GM21360 (cell line): ENCODE measurements at regions not wholly inside any gene's neighbourhood (a gene's known extent, or its start where the extent isn't known, plus 50 kb on each side); places are given as distances from the start of the nearest gene placed in this dataset.

ENCODE experiments used
- ATAC-seq: cut with Tn5 transposase; IDR thresholded peaks from one replicate; pipeline ENCODE4 v1.9.1; 2021; ENCODE audit warnings: mild to moderate bottlenecking, moderate library complexity; ENCODE audit not compliant: unreplicated experiment

GRCh38 chr2:188119112-188119838 lies 172.4 kb upstream of the GULP1 start:
- ATAC-seq, result no peak

DNA sequence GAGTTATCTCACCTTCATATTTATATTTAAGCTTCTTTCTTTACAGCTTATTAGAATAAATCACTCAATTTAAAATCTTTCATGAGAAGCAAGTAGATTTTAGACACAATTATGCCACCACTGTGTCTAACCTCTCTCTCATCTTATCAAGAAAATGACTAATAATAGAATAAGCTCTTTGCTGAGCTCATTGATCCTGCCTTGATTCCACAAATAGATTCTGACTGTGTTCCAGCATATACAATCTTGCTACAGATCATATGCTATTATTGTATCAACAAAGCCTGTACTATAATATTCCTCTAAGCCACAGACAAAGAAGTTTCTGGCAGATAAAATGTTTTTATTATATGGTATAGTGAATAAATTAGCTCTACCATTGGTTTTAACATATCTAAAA lies 168.7 kb upstream of the GULP1 start:
- ATAC-seq, result no peak

DNA sequence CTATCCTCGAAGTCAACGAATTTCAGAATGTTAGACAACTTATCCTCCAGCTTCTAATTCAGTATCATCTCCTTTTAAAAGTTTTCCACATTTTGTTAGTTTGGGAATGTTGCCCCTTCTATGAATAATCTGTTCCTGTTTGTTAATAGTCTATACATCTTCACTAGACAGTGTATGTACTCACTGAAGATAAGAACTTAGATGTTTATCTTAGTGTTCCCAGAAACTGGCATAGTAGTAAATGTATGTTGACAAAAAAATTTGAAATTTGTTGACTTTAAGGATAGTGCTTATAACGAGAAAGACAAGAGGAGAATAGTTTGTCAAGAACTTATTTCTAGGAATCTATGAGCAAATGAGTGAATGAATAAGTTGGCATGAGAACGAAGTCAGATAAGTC lies 162.0 kb upstream of the GULP1 start:
- ATAC-seq, result no peak

DNA sequence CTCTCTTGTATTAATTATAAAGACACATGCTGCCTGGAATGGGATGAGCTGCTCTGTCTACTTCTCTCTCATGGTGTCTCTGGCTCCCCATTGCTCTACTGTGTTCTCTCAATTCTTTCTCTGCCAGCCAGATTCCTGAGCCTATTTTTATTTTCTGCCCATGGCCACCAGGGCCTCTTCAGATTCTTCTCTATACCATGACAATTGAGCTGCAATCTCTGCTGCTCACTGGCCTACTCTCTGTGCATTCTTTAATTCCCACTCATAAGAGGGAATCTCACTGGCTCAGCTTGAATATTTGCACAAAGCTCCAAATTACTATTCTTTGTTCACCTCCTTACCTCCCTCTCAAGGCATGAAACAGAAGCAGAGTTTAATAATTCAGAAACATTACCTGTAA lies 161.4 kb upstream of the GULP1 start:
- no peak for ATAC-seq

DNA sequence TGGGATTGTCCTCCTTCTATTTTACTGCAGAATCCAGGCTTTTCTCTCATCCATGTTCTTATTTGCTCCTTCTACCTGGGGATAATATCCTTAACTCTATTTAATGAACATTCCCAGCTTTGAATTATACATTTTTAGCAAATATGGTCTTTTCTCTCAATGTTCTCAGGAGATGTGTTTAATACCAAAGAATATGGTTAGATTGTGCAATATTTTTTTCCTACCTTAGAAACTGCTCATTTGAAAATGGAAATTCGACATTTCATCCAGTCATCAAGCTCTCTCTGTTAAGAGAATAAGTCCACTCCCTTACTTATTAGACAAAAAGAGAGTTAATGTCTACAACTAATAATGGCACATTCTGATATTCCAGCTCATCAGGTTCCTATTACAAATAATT lies 160.4 kb upstream of the GULP1 start:
- no peak for ATAC-seq

DNA sequence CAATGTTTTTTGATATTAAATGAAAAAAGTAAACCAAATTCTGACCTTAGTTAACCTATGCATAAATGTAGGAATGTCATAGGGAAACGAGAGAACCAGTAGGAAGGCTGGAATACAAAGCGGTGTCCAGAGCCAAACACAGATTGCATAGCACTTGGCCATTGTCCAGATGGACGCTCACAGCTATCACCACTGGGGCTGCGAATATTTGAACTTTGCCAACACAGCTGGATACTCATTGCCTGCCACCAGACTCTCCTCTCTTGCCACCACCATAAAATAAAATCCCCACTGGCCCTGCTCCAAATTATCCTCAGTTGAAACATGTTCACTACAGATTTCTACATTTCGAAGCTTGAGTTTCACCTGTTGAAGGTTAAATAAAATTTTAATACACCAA lies 159.3 kb upstream of the GULP1 start:
- no peak for ATAC-seq

DNA sequence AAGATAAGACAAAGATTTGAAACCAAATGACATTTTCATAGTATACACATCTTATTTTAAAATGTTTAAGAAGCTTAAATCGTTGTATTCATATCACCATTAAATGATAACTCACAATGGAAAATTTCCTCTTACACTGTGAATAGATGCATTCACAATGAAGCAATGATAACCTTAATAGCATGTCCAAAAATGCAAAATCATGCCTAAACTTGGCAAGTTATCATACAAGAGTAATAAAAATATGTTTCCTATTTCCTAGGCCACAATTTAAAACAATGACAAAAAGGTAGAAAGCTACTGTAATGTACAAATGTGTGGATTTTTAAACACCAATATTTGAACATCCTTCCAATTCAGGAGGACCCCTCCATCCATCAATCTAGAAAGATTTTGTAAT lies 157.4 kb upstream of the GULP1 start:
- no peak for ATAC-seq

DNA sequence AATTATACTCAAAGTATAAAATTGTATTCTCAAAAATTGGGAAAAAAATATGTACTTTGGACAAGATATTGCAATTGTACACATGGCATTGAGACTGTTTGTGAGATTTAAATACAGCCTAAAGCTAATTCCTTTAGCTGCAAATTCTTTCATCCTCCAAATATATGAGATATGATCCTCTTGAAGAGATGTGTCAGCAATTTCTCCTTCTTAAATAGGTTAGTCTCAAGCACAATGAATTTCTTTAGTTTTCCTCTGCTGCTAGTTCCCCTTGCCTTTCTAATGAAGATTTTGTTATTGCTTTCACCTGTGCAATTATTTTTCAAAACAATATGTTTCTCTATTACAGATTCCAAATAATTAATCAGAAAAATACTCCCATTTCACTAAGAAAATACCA lies 153.4 kb upstream of the GULP1 start:
- ATAC-seq, result no peak

- no peak for ATAC-seq
Measured at GRCh38 chr2:188142088-188142487, 149.6 kb upstream of the GULP1 start.

GRCh38 chr2:188142636-188143295 lies 148.9 kb upstream of the GULP1 start:
- ATAC-seq, result no peak

DNA sequence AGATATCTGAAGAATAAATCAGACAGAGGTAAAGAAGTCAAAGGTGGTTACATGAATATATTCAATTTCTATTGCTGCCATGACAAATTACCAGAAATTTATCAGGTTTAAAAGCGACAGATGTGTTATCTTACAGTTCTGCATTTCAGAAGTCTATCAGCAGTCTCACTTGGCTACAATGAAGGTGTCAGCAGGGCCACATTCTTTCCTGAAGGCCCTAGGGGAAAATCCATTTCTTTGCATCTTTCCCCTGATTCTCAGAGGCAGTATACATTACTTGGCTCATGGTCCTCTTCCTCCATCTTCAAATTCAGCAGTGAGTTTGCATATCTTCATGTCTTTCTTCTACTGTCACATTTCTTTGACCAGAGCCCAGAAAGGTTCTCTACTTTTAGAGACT lies 145.8 kb upstream of the GULP1 start:
- no peak for ATAC-seq

DNA sequence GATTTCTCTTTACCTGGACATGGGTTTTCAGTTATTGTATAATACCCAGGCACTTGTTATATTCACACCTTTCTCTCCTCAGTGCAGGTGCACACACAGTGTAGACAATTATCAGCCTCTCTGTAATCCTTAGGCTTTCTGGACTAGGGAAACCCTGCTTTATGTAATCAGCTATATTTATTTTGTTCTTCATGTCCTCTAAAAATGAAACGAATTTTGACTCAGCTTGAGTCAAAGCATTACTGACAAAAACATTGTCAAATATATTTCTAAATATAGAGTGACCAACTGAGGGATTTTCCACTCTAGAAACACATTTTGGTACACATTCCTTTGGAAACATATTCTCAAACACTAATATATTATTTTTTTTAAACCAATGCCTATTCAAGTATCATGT lies 144.8 kb upstream of the GULP1 start:
- no peak for ATAC-seq

DNA sequence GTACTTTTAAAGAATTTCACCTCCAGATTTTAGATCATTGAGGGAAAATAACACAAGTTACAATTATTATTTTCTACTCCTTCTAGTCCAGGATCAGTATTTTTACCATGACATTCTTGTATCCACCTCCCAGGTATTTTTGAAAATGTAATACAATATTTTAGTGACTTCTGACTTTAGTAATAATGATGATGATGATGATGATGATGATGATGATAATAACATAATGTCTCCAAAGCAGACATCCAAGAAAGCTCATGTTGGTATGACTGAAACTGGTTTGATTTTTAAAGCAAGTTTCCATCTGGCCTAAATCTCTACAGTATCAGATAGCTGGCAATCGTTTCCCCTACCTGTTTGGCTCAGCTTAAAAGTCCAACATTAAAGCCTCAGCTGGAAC lies 140.0 kb upstream of the GULP1 start:
- ATAC-seq, result no peak

DNA sequence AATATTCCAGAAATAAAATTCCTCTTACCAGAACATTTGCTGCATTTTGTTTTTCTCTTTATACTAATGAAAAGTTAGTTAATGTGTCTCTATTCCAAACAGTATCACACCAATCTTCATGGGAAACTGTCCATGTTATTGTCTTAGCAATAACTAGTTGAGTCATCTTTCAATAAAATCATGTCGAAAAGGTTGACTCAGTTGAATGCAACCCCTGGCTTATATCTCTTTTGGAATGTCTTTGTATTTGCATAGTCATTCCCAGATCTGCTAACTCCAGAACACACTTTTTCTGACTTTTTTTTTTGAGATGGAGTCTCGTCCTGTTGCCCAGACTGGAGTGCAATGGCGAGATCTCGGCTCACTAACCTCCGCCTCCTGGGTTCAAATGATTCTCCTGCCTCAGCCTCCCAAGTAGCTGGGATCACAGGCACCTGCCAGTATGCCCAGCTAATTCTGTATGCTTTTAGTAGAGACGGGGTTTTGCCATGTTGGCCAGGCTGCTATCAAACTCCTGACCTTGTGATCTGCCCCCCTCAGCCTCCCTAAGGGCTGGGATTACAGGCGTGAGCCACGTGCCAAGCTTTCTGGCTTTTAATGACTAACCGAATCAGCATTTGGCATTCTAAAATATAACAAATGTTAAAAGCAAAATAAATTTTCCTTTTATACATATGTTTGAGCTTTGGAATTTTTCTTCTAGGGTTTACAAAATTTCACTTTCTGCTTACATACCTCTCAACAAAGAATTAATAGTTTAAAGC lies 133.2 kb upstream of the GULP1 start:
- no peak for ATAC-seq

DNA sequence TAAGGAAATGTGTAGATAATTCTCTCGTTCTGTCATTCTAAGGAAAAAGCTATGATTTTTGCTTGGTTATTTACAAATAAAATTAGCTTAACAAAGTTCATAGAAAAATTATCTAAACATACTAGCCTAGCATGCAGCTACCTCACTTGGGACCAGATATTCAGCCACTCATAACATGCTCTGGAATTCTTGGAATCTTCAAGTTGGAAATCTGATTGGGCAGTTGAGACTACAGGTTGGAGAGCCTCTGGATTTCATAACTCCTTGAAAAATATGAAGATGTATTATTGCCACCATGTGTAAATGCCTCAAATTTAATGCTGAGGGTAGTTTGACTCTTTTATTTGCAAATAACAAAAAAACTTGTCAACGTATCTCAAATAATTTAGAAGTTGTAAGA lies 132.2 kb upstream of the GULP1 start:
- no peak for ATAC-seq

DNA sequence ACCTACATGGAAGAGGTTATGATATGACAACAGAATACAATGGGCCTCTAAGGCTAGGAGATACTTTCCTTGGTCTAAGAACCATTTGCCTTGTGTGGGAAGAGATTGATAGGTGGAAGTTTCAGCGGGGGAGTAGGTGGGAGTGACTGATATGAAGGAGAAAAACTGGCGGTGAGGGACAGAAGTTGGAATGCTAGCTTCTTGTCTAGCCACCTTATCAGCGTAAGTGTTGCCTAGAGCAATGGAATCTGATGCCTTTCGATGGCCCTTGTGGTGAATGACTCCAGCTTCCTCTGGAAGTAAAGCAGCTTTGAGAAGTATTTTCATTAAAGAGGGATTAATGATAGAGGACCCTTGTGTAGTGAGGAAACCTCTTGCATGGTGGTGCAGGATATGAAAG lies 121.3 kb upstream of the GULP1 start:
- ATAC-seq, result no peak

DNA sequence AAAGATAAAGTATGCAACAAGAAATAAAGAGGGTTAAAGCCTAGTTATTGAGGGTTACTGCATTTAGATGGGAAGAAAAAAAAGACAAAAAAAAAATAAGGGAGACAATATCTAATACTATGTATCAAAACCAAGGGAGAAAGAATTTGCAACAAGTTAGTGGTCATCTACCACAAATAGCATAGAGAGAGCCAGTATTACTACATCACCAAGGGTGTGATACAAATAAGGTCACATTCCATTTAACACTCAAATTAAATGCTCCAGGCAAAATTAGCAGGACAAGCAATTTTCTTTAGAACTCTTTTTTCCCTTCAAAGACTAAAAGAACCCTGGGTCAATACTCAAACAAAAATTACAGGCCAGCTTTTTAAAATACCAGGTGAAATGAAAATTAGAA lies 115.1 kb upstream of the GULP1 start:
- no peak for ATAC-seq

DNA sequence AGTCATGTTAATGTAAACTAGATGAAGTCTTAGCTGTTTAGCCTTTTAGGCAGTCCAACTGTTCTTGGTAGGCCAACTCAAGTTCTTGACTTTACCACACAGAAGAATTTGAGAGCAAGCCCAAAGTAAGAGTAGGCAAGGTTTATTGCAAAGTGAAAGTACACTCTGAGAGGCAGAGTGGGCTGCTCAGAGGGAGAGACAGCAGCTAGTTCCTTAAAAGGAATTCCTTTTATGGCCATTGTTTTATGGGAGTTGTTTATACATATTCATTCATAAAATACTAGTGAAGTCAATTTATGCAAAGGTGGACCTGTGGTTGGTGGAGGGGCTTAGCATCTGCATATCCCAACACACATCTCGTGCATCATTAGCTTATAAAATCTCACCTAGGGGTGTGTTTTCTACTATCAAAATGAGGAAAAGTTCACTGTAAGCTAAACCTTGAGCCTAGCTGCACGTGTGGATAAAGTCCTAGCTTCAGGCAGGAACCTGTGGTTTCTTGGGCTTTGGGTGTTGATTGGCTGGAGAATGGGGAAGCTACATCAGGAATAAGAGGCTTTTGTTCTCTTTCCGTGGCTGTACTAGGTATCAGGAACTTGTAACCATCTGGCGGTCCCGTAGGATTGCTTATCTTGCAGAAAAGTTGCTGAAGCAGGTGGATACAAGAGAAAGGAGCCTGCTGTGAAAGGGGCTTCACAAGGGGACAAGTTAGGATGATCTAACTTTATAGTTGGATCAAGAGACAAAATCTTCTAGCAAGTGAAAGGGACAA lies 110.4 kb upstream of the GULP1 start:
- no peak for ATAC-seq

DNA sequence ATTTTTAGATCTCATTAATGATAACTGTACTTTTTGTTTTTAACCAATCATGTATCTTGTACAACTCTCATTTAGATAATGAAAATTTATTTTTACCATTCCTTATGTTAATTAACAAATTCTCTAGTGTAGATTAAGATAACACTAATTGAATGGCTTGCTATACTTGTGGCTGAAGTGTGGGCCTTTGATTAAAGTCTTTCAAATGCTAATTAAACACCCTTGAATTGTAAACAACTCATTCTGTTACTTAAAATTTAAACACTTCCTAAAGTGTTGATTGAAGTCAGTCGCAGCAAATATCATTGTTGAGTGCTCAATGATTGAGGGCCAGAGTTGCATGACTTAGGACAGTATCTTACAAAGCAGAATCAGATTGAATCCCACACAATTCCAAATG lies 109.8 kb upstream of the GULP1 start:
- ATAC-seq, result no peak

GRCh38 chr2:188187726-188188125 lies 103.9 kb upstream of the GULP1 start:
- ATAC-seq, result no peak

DNA sequence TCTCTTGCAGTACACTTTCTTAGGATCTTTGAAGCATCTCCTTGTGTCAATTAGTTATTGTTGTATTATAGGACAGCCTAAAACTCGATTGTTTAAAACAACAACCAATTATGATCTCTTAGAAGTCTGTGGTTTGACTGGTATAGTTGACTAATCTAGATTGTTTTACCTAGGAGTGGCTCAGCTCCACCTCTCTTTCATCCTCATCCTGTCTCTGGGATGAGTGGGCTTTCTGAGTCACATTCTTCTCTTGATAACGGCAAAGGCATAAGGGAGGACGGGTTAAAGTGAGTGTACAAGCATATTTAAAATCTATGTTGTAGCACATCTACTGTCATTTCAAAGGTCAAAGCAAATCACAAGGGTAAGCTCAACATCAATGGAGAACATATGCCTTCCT lies 102.3 kb upstream of the GULP1 start:
- no peak for ATAC-seq
